SK-N-SH treated with all-trans-retinoic acid at 6 μM for 48 hours (cell line): ENCODE measurements at regions not wholly inside any gene's neighbourhood (a gene's known extent, or its start where the extent isn't known, plus 50 kb on each side); places are given as distances from the start of the nearest gene placed in this dataset.

Source experiments
- ATAC-seq: fragments of 200-7000 bp; cut with Tn5 transposase; 3 replicates; pipeline ENCODE4 v1.9.1; 2020; ENCODE audit warnings: mild to moderate bottlenecking, moderate library complexity
- ARNTL ChIP-seq: fragments of 450-650 bp; formaldehyde crosslinking; IDR thresholded peaks from 2 replicates; pipeline ENCODE4 v1.5.0; 2020; ENCODE audit warnings: low read depth, mild to moderate bottlenecking, moderate library complexity, borderline replicate concordance
- BACH2 ChIP-seq: fragments of 250-450 bp; sonication (Bioruptor Pico); IDR thresholded peaks from 2 replicates; pipeline ENCODE4 v1.9.0; 2021; ENCODE audit warnings: mild to moderate bottlenecking, borderline replicate concordance
- CSDC2 ChIP-seq: fragments of 250-450 bp; sonication (Bioruptor Pico); IDR thresholded peaks from 2 replicates; pipeline ENCODE4 v1.5.0; 2020; ENCODE audit warnings: mild to moderate bottlenecking, moderate library complexity
- ESRRG ChIP-seq: fragments of 250-450 bp; sonication (Bioruptor Pico); IDR thresholded peaks from 2 replicates; pipeline ENCODE4 v1.6.1; 2021; ENCODE audit warnings: mild to moderate bottlenecking
- GLIS3 ChIP-seq: fragments of 250-450 bp; sonication (Bioruptor Pico); IDR thresholded peaks from 2 replicates; pipeline ENCODE4 v1.5.0; 2020; ENCODE audit warnings: mild to moderate bottlenecking, moderate library complexity
- ISL1 ChIP-seq: fragments of 250-450 bp; sonication (Bioruptor Pico); IDR thresholded peaks from 2 replicates; pipeline ENCODE4 v2.1.2; 2022; ENCODE audit warnings: mild to moderate bottlenecking, moderate library complexity
- OSR1 ChIP-seq: fragments of 250-450 bp; sonication (Bioruptor Pico); IDR thresholded peaks from 2 replicates; pipeline ENCODE4 v1.8.0; 2022; ENCODE audit warnings: moderate library complexity, mild to moderate bottlenecking, inconsistent platforms
- PPARA ChIP-seq: fragments of 250-450 bp; sonication (Bioruptor Pico); IDR thresholded peaks from 2 replicates; pipeline ENCODE4 v1.5.0; 2020; ENCODE audit warnings: mild to moderate bottlenecking, borderline replicate concordance
- RARB ChIP-seq: fragments of 250-450 bp; sonication (Bioruptor Pico); IDR thresholded peaks from 2 replicates; pipeline ENCODE4 v1.8.0; 2021; ENCODE audit warnings: mild to moderate bottlenecking, moderate library complexity
- SNAI2 ChIP-seq: fragments of 250-450 bp; sonication (Bioruptor Pico); IDR thresholded peaks from 2 replicates; pipeline ENCODE4 v1.5.0; 2020; ENCODE audit warnings: mild to moderate bottlenecking, moderate library complexity
- TCF4 ChIP-seq: fragments of 250-450 bp; sonication (Bioruptor Pico); IDR thresholded peaks from 2 replicates; pipeline ENCODE4 v1.8.0; 2021; ENCODE audit warnings: mild to moderate bottlenecking, moderate library complexity, borderline replicate concordance
- TOX ChIP-seq: fragments of 250-450 bp; sonication (Bioruptor Pico); IDR thresholded peaks from 2 replicates; pipeline ENCODE4 v1.8.0; 2021; ENCODE audit warnings: mild to moderate bottlenecking, moderate library complexity, borderline replicate concordance
- ZC3H10 ChIP-seq: fragments of 250-450 bp; sonication (Bioruptor Pico); IDR thresholded peaks from 2 replicates; pipeline ENCODE4 v1.5.1; 2021; ENCODE audit warnings: mild to moderate bottlenecking, moderate library complexity
- ZFP30 ChIP-seq: fragments of 450-650 bp; formaldehyde crosslinking; IDR thresholded peaks from 2 replicates; pipeline ENCODE4 v1.5.0; 2022; ENCODE audit warnings: mild to moderate bottlenecking, moderate library complexity
- ZNF565 ChIP-seq: fragments of 450-650 bp; formaldehyde crosslinking; conservative IDR thresholded peaks from 2 replicates; pipeline ENCODE4 v1.5.0; 2020; ENCODE audit warnings: low read depth, mild to moderate bottlenecking, moderate library complexity
- ZNF70 ChIP-seq: fragments of 450-650 bp; formaldehyde crosslinking; IDR thresholded peaks from 2 replicates; pipeline ENCODE4 v1.5.0; 2020; ENCODE audit warnings: mild to moderate bottlenecking, moderate library complexity
- TF ChIP-seq, protein P1 (sequence below): fragments of 250-450 bp; sonication (Bioruptor Pico); IDR thresholded peaks from 2 replicates; pipeline ENCODE4 v1.8.0; 2021; ENCODE audit warnings: low read depth, mild to moderate bottlenecking, moderate library complexity, borderline replicate concordance
- TF ChIP-seq, protein P2 (sequence below): fragments of 250-450 bp; sonication (Bioruptor Pico); IDR thresholded peaks from 2 replicates; pipeline ENCODE4 v1.5.1; 2020; ENCODE audit warnings: low read depth, mild to moderate bottlenecking, moderate library complexity
- TF ChIP-seq, protein P3 (sequence below): fragments of 250-450 bp; sonication (Bioruptor Pico); IDR thresholded peaks from 2 replicates; pipeline ENCODE4 v1.8.0; 2020; ENCODE audit warnings: mild to moderate bottlenecking, moderate library complexity, borderline replicate concordance
- TF ChIP-seq, protein P4 (sequence below): fragments of 250-450 bp; sonication (Bioruptor Pico); IDR thresholded peaks from 2 replicates; pipeline ENCODE4 v1.5.0; 2020; ENCODE audit warnings: mild to moderate bottlenecking, moderate library complexity
- TF ChIP-seq, protein P5 (sequence below): fragments of 250-450 bp; sonication (Bioruptor Pico); IDR thresholded peaks from 2 replicates; pipeline ENCODE4 v1.5.1; 2021; ENCODE audit warnings: mild to moderate bottlenecking, moderate library complexity

DNA sequence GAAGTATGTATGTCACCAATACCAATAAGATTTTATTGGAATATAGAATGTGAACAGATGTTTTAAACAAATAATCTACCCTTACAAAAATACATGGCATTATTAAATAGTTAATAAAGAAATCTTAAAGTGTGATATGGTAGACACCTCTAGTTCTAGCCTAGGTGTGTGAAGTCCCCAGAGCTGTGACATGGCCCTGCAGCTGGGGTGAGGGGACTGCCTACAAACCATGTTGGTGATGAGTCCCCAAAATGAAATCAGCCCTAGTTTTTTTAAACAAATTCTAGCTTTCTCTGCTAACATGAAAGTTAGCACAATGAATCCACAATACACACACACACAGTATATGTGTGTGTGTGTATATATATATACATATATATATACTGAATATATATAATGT, 195.1 kb upstream of the RPS23 start:
- no peak for ATAC-seq

DNA sequence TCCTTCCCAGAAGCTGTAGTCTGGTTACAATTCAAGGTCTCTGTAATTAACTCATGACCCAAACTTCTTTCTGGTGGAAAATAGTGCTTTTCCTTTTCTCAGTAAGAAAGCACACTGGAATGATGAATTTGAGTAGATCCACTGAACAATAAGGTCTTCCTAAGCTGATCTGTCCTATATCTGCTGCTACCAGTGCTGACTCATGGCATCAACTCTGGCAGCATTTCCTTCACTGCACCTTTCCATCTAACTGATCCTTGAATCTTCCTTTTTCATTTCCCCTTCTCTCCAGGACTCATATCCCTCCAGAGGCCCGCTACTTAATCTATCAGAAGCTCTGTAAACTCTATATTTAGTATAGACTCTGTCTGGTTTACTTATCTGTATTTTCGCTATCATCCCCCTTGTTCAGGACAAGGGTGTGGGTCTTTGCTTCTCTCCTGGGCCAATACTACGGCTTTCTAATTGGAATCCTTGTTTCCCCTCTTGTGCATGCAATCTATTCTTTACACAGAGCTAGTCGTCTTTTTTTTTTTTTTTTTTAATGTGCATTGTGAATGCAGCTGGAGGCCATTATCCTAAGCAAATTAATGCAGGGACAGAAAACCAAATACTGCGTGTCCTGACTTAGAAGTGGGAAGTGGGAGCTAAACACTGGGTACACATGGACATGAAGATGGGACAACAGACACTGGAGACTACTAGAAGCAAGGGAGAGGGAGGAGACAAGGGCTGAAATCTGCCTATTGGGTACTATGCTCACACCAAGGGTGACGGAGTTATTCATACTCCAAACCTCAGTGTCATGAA, 192.2 kb upstream of the RPS23 start:
- ATAC-seq, result no peak
- no peak for TF ChIP-seq ARNTL (CRISPR knock-in tag)
- TF ChIP-seq, protein P1, sequence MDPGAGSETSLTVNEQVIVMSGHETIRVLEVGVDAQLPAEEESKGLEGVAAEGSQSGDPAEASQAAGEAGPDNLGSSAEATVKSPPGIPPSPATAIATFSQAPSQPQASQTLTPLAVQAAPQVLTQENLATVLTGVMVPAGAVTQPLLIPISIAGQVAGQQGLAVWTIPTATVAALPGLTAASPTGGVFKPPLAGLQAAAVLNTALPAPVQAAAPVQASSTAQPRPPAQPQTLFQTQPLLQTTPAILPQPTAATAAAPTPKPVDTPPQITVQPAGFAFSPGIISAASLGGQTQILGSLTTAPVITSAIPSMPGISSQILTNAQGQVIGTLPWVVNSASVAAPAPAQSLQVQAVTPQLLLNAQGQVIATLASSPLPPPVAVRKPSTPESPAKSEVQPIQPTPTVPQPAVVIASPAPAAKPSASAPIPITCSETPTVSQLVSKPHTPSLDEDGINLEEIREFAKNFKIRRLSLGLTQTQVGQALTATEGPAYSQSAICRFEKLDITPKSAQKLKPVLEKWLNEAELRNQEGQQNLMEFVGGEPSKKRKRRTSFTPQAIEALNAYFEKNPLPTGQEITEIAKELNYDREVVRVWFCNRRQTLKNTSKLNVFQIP, result no peak
- no peak for TF ChIP-seq CSDC2 (CRISPR knock-in tag)
- TF ChIP-seq, protein P2, sequence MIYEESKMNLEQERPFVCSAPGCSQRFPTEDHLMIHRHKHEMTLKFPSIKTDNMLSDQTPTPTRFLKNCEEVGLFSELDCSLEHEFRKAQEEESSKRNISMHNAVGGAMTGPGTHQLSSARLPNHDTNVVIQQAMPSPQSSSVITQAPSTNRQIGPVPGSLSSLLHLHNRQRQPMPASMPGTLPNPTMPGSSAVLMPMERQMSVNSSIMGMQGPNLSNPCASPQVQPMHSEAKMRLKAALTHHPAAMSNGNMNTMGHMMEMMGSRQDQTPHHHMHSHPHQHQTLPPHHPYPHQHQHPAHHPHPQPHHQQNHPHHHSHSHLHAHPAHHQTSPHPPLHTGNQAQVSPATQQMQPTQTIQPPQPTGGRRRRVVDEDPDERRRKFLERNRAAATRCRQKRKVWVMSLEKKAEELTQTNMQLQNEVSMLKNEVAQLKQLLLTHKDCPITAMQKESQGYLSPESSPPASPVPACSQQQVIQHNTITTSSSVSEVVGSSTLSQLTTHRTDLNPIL, result no peak
- TF ChIP-seq GLIS3 (CRISPR knock-in tag), result no peak
- no peak for TF ChIP-seq RARB (CRISPR knock-in tag)
- no peak for TF ChIP-seq ISL1
- no peak for TF ChIP-seq ZNF565 (CRISPR knock-in tag)

More for the DNA sequence above, 195.1 kb upstream of the RPS23 start:
- TF ChIP-seq ZFP30 (CRISPR knock-in tag), result no peak
- no peak for TF ChIP-seq ESRRG (CRISPR knock-in tag)
- no peak for TF ChIP-seq ZNF70 (CRISPR knock-in tag)
- no peak for TF ChIP-seq ARNTL (CRISPR knock-in tag)
- TF ChIP-seq CSDC2 (CRISPR knock-in tag), result no peak
- TF ChIP-seq OSR1, result no peak
- TF ChIP-seq BACH2 (CRISPR knock-in tag), result no peak
- TF ChIP-seq, protein P3, sequence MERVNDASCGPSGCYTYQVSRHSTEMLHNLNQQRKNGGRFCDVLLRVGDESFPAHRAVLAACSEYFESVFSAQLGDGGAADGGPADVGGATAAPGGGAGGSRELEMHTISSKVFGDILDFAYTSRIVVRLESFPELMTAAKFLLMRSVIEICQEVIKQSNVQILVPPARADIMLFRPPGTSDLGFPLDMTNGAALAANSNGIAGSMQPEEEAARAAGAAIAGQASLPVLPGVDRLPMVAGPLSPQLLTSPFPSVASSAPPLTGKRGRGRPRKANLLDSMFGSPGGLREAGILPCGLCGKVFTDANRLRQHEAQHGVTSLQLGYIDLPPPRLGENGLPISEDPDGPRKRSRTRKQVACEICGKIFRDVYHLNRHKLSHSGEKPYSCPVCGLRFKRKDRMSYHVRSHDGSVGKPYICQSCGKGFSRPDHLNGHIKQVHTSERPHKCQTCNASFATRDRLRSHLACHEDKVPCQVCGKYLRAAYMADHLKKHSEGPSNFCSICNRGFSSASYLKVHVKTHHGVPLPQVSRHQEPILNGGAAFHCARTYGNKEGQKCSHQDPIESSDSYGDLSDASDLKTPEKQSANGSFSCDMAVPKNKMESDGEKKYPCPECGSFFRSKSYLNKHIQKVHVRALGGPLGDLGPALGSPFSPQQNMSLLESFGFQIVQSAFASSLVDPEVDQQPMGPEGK (CRISPR knock-in tag), result no peak
- TF ChIP-seq TOX (CRISPR knock-in tag), result no peak
- TF ChIP-seq, protein P4, sequence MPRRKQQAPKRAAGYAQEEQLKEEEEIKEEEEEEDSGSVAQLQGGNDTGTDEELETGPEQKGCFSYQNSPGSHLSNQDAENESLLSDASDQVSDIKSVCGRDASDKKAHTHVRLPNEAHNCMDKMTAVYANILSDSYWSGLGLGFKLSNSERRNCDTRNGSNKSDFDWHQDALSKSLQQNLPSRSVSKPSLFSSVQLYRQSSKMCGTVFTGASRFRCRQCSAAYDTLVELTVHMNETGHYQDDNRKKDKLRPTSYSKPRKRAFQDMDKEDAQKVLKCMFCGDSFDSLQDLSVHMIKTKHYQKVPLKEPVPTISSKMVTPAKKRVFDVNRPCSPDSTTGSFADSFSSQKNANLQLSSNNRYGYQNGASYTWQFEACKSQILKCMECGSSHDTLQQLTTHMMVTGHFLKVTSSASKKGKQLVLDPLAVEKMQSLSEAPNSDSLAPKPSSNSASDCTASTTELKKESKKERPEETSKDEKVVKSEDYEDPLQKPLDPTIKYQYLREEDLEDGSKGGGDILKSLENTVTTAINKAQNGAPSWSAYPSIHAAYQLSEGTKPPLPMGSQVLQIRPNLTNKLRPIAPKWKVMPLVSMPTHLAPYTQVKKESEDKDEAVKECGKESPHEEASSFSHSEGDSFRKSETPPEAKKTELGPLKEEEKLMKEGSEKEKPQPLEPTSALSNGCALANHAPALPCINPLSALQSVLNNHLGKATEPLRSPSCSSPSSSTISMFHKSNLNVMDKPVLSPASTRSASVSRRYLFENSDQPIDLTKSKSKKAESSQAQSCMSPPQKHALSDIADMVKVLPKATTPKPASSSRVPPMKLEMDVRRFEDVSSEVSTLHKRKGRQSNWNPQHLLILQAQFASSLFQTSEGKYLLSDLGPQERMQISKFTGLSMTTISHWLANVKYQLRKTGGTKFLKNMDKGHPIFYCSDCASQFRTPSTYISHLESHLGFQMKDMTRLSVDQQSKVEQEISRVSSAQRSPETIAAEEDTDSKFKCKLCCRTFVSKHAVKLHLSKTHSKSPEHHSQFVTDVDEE (CRISPR knock-in tag), result no peak
- TF ChIP-seq PPARA (CRISPR knock-in tag), result no peak
- no peak for TF ChIP-seq RARB (CRISPR knock-in tag)
- no peak for TF ChIP-seq ZC3H10 (CRISPR knock-in tag)

DNA sequence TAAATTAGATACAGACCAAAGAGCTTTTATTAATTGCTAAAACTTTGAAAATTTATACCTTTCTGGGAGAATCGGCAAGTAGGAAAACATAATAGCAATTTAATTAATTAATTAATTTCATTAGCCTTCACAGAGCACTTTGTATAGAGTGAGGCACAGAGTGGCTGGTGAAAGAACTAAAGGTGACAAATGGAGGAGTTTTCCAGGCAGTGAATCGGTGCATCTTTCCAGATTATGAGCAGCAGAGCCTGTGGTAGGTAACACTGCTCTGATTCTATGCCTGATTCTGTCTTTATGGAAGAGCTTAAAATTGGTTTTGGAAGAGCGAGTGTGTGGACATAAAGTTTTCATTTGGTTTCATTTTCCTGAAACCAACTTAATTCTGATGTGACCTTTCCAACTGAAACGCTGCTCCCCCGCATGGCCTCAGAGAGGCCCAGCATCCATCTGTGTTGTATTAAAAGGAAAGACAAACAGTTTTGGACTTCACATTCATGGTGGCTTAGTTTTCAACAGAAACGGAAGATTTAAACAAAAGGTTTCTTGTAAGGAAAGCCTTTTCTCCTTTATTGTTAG, 188.9 kb upstream of the RPS23 start:
- ATAC-seq, result peak; percentile 58; the same call in 2 of the 3 replicates
- TF ChIP-seq ZNF70 (CRISPR knock-in tag), result no peak
- TF ChIP-seq, protein P2, result no peak
- TF ChIP-seq ZC3H10 (CRISPR knock-in tag), result no peak
- TF ChIP-seq, protein P1, result no peak
- TF ChIP-seq OSR1, result no peak
- no peak for TF ChIP-seq RARB (CRISPR knock-in tag)
- TF ChIP-seq, protein P3 (CRISPR knock-in tag), result no peak
- TF ChIP-seq, protein P5, sequence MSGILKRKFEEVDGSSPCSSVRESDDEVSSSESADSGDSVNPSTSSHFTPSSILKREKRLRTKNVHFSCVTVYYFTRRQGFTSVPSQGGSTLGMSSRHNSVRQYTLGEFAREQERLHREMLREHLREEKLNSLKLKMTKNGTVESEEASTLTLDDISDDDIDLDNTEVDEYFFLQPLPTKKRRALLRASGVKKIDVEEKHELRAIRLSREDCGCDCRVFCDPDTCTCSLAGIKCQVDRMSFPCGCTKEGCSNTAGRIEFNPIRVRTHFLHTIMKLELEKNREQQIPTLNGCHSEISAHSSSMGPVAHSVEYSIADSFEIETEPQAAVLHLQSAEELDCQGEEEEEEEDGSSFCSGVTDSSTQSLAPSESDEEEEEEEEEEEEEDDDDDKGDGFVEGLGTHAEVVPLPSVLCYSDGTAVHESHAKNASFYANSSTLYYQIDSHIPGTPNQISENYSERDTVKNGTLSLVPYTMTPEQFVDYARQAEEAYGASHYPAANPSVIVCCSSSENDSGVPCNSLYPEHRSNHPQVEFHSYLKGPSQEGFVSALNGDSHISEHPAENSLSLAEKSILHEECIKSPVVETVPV (CRISPR knock-in tag), result no peak
- TF ChIP-seq BACH2 (CRISPR knock-in tag), result no peak
- no peak for TF ChIP-seq ESRRG (CRISPR knock-in tag)
- no peak for TF ChIP-seq ARNTL (CRISPR knock-in tag)
- TF ChIP-seq ZFP30 (CRISPR knock-in tag), result no peak
- no peak for TF ChIP-seq ISL1
- no peak for TF ChIP-seq TCF4 (CRISPR knock-in tag)
- no peak for TF ChIP-seq SNAI2
